GM20000 (cell line): ENCODE measurements at regions not wholly inside any gene's neighbourhood (a gene's known extent, or its start where the extent isn't known, plus 50 kb on each side); places are given as distances from the start of the nearest gene placed in this dataset.
"Not testable (repeated sequence)": the region's sequence is repeated elsewhere in the genome, so short reads cannot be mapped to it uniquely, and the experiment has no call there.

Source experiments
- DNase-seq: peaks from one replicate; pipeline ENCODE4 v3.0.0; 2012; ENCODE audit warnings: low spot score
- CTCF ChIP-seq: IDR thresholded peaks from 2 replicates; pipeline ENCODE4 v1.5.1; 2012; ENCODE audit warnings: mild to moderate bottlenecking, control low read depth; ENCODE audit errors: extremely low read depth, missing control alignments

DNA sequence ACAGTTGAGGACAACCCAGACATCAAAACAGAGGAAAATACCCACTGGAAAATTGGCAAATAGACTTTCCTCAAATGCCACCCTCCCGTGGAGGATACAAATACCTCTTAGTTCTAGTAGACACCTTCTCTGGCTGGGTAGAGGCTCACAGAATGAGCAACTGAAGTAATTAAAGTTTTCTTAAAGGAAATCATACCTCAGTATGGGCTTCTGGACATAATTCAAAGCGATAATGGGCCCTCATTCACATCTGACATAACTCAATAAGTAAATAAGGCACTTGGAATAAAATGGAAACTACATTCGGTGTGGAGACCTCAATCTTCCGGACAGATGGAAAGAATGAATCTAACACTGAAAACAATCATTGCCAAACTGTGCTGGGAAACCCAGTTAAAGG lies 115.2 kb upstream of the PLCL2 start:
- no peak for DNase-seq
- TF ChIP-seq CTCF: no peak

- no peak for TF ChIP-seq CTCF
- no peak for DNase-seq
Observed at GRCh38 chr3:16770021-16770420, 114.7 kb upstream of the PLCL2 start.

DNA sequence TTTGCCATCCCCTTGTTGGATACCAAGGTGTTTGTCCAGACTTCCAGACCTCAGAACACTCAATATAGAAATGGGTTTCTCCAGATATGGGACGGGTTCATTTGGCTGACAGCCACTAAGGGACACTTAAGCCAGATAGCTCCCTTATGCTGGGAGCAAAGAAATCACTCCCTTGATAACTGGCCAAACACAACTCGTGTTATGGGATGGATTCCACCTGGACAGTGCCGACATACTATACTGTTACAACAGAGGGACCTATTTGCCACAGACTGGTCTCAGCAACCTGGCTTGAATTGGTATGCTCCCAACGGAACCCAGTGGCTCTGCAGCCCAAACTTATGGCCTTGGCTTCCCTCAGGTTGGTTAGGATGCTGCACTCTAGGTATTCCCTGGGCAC lies 114.0 kb upstream of the PLCL2 start:
- TF ChIP-seq CTCF: no peak
- DNase-seq: no peak

GRCh38 chr3:16773594-16773993 lies 111.2 kb upstream of the PLCL2 start:
- DNase-seq: not testable (repeated sequence)

DNA sequence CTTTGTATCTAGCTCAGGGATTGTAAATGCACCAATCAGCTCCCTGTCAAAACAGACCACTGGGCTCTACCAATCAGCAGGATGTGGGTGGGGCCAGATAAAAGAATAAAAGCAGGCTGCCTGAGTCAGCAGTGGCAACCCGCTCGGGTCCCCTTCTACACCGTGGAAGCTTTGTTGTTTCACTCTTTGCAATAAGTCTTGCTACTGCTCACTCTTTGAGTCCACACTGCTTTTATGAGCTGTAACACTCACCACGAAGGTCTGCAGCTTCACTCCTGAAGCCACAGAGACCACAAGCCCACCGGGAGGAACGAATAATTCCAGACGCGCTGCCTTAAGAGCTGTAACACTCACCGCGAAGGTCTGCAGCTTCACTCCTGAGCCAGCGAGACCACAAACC lies 110.2 kb upstream of the PLCL2 start:
- not testable (repeated sequence) for DNase-seq

DNA sequence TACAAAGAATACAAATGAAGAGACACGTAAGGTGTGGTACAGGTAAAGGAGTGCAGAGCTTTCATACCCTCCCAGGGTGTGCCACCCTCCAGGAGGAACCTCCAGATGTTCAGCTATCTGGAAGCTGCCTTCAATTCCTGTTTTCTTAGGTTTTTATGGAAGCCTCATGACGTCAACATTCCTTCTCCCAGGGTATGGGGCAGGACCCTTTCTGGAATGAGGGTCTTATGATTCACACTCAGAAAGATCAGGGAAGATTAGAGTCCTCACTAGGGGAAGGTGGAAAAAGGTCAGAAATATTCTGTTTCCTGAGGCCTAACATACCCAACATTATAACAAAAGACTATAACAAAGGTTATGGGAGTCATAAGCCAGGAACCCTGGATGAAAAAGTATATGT lies 99.8 kb upstream of the PLCL2 start:
- no peak for DNase-seq
- no peak for TF ChIP-seq CTCF

DNA sequence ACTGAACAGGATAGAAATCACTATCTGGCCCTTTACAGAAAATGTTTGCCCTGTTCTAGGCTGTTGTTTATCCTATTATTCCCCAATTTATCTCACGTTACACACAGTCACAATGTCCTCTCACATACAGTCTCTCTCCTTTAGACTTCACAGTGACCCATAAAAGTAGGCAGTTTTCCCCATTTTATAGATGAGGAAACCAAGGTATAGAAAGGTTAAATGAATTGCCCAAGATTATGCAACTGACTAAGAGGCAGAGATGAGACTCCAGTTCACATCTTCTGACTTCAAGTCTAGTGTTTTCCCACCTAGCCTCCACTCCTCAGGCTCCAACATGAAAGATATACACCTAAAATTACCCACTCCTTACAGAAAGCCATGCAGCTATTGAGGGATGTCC lies 99.3 kb upstream of the PLCL2 start:
- DNase-seq: no peak

DNA sequence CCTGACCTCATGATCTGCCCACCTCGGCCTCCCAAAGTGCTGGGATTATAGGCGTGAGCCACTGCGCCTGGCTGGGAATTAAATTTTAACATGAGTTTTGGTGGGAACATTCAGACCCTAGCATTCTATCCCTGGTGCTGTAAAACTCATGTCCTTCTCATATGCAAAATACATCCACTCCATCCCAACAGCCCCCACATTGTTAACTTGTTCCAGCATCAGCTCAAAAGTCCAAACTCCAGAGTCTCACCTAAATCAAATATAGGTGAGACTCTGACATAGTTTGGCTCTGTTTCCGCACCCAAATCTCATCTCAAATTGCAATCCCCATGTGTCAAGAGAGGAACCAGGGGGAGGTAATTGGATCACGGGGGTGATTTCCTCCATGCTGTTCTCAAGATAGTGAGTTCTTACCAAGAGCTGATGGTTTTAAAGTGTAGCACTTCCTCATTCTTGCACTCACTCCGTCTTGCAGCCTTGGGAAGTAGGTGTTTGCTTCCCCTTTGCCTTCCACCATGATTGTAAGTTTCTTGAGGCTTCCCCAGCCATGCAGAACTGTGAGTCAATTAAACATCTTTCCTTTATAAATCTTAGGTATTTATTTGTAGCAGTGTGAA lies 96.2 kb upstream of the PLCL2 start:
- TF ChIP-seq CTCF: no peak
- no peak for DNase-seq

More for the DNA sequence above, 99.3 kb upstream of the PLCL2 start:
- no peak for TF ChIP-seq CTCF
